K562 (cell line): ENCODE measurements at regions not wholly inside any gene's neighbourhood (a gene's known extent, or its start where the extent isn't known, plus 50 kb on each side); places are given as distances from the start of the nearest gene placed in this dataset.

Source experiments
- ATAC-seq: fragments of 200-7000 bp; cut with Tn5 transposase; 3 replicates; pipeline ENCODE4 v1.9.1; 2020; ENCODE audit warnings: moderate library complexity
- BruUV-seq: library from RNA; stranded (reverse); fragments of 400-500 nt; replicated peaks from 2 replicates; lab custom pipeline; 2021; lab: Mats Ljungman, UMichigan
- CTCF ChIA-PET: fragments of 300-600 bp; formaldehyde crosslinking; extraction: SDS; loops from one replicate; lab custom pipeline; 2021; ENCODE audit warnings: low intra/inter-chr PET ratio; lab: Yijun Ruan, JAX
- POLR2A ChIA-PET: fragments of 300-600, 350-650 bp; sonication (Branson Sonifier 250); formaldehyde crosslinking; extraction: SDS; loops from one replicate; lab custom pipeline; 2021; ENCODE audit warnings: antibody characterized with exemption, inconsistent platforms; lab: Yijun Ruan, JAX
- DNase-seq, 4 experiments: peaks; one replicate each; pipeline versions ENCODE4 v3.0.0 to v3.0.0-alpha.2; 2011 to 2018; ENCODE audit warnings: low spot score in 3 of 4, mixed read lengths in 3 of 4; ENCODE audit errors: extremely low read depth in 1 of 4
- FAIRE-seq: peaks from 2 replicates; lab custom pipeline; 2011; peaks lifted over from hg19 to GRCh38; lab: Jason Lieb, UNC
- H2AFZ ChIP-seq: 2 replicates; pipeline ENCODE4 v1.6.0; 2011; ENCODE audit warnings: low read depth, low read length, control low read depth, inconsistent platforms
- H3K27ac ChIP-seq: fragments of 200-600 bp; 3 replicates; pipeline ENCODE4 v1.8.0; 2011; ENCODE audit warnings: low read depth, mild to moderate bottlenecking, control low read depth, inconsistent platforms, low read length, moderate library complexity, mixed read lengths; ENCODE audit errors: extremely low read depth
- H3K27me3 ChIP-seq, 2 experiments: fragments of 300-600 bp in 1 of 2; 2 replicates in 1 of 2; 3 replicates in 1 of 2; pipeline versions ENCODE4 v1.6.0 to v1.8.0; 2011; ENCODE audit warnings: inconsistent platforms in 2 of 2, low read length in 2 of 2, mild to moderate bottlenecking in 1 of 2, mixed read lengths in 1 of 2, moderate library complexity in 1 of 2; ENCODE audit not compliant: control insufficient read depth in 2 of 2, insufficient read depth in 2 of 2
- H3K36me3 ChIP-seq: fragments of 300-600 bp; 3 replicates; pipeline ENCODE4 v1.8.0; 2011; ENCODE audit warnings: mild to moderate bottlenecking, low read length, inconsistent platforms; ENCODE audit not compliant: control insufficient read depth, insufficient read depth
- H3K4me1 ChIP-seq, 2 experiments: fragments of 200-600 bp in 1 of 2; replicated peaks in 1 of 2; 2 replicates in 1 of 2; 3 replicates in 1 of 2; pipeline versions ENCODE4 v1.5.1 to v1.8.0; 2011; ENCODE audit warnings: inconsistent platforms in 2 of 2, low read length in 2 of 2, mild to moderate bottlenecking in 1 of 2, mixed read lengths in 1 of 2, moderate library complexity in 1 of 2; ENCODE audit not compliant: control insufficient read depth in 2 of 2, insufficient read depth in 2 of 2
- H3K4me2 ChIP-seq: 2 replicates; pipeline ENCODE4 v1.6.1; 2011; ENCODE audit warnings: low read length, control low read depth, inconsistent platforms, mixed read lengths; ENCODE audit not compliant: insufficient read depth
- H3K4me3 ChIP-seq: fragments of 200-600 bp; sonication (generic), shearing (Covaris generic); 2 replicates; pipeline ENCODE4 v1.5.1; 2016; ENCODE audit warnings: control low read depth, inconsistent platforms
- H3K79me2 ChIP-seq: fragments of 200-600 bp; 3 replicates; pipeline ENCODE4 v1.8.0; 2011; ENCODE audit warnings: low read length, inconsistent platforms; ENCODE audit not compliant: control insufficient read depth, insufficient read depth
- H3K9ac ChIP-seq, 2 experiments: 2 replicates each; pipeline versions ENCODE4 v1.6.0 to v1.6.1; 2011; ENCODE audit warnings: low read depth in 2 of 2, low read length in 2 of 2, control low read depth in 1 of 2, inconsistent platforms in 1 of 2, mild to moderate bottlenecking in 1 of 2, mixed read lengths in 1 of 2; ENCODE audit not compliant: insufficient read depth in 1 of 2
- H3K9me1 ChIP-seq: one replicate; pipeline ENCODE4 v1.6.0; 2011; ENCODE audit warnings: inconsistent platforms, mild to moderate bottlenecking, low read length, moderate library complexity; ENCODE audit not compliant: control insufficient read depth, insufficient read depth
- H3K9me3 ChIP-seq: replicated peaks from 2 replicates; pipeline ENCODE4 v1.5.1; 2011; ENCODE audit warnings: low read depth, low read length, inconsistent platforms; ENCODE audit not compliant: control insufficient read depth, insufficient read depth
- H4K20me1 ChIP-seq: replicated peaks from 2 replicates; pipeline ENCODE4 v1.6.1; 2011; ENCODE audit warnings: low read length, inconsistent platforms, mixed read lengths; ENCODE audit not compliant: control insufficient read depth, insufficient read depth
- HMBOX1 ChIP-seq: sonication (generic); IDR thresholded peaks from 2 replicates; pipeline ENCODE4 v1.6.1; 2016
- RFX7 ChIP-seq: fragments of 250-450 bp; sonication (Bioruptor Pico); IDR thresholded peaks from 2 replicates; pipeline ENCODE4 v1.5.1; 2021; ENCODE audit warnings: mild to moderate bottlenecking
- TAF1 ChIP-seq: IDR thresholded peaks from 2 replicates; pipeline ENCODE4 v1.6.1; 2011; ENCODE audit warnings: mild to moderate bottlenecking, low read length, moderate library complexity; ENCODE audit not compliant: insufficient read depth, control insufficient read depth, severe bottlenecking; ENCODE audit errors: extremely low read depth
- ZBTB11 ChIP-seq, 3 experiments: fragments of 200-800 bp in 1 of 3; fragments of 250-450 bp in 1 of 3; fragments of 450-650 bp in 1 of 3; sonication (Bioruptor Pico) in 1 of 3; sonication (Bioruptor generic) in 1 of 3; formaldehyde crosslinking in 1 of 3; IDR thresholded peaks; 2 replicates each; pipeline versions ENCODE4 v1.6.1 to v1.8.0; 2016 to 2022; ENCODE audit warnings: mild to moderate bottlenecking in 2 of 3, missing genetic modification characterization in 2 of 3, missing compliant biosample characterization in 1 of 3, moderate library complexity in 1 of 3
- ZNF431 ChIP-seq: sonication (generic); formaldehyde crosslinking; IDR thresholded peaks from 2 replicates; pipeline ENCODE4 v1.8.0; 2022; ENCODE audit warnings: mild to moderate bottlenecking, missing genetic modification reagents
- WGBS: fragments of 100-300 bp; shearing (Covaris generic); methylation state at CpG from one replicate; pipeline ENCODE4 v1.1.6; 2016; ENCODE audit warnings: low coverage, mixed read lengths; ENCODE audit not compliant: insufficient coverage; ENCODE audit errors: missing lambda C conversion rate; 5-methylcytosine and 5-hydroxymethylcytosine counted together
- in situ Hi-C: fragments of 300-500 bp; cut with MboI; formaldehyde crosslinking; loops from 4 replicates; pipeline ENCODE4 v1.15.0; 2018; ENCODE audit warnings: inconsistent platforms, mixed read lengths
- intact Hi-C: fragments of 100-400 bp; cut with micrococcal nuclease; formaldehyde crosslinking; loops from 2 replicates; pipeline ENCODE4 v1.14.2; 2022

DNA sequence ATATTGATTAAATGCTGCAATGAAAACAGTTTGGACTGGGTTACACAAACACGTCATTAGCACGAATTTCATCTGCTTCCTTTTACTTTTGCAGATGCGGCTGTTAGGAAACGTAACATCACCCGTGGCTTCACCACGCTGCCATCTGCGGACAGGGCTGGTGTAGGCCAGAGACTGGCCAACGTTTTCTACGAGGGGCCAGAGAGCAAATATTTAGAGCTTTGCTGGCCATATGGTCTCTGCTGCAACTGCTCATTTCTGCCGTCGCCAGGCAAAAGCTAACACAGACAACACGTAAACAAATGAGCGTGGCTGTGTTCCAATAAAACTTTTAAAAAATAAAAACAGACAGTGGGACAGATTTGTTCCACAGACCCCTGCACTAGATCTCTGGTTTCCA is 96.6 kb downstream of the ENGASE start:
- TF ChIP-seq ZNF431 (CRISPR knock-in tag) (no peak), RFX7 (CRISPR knock-in tag) (no peak), HMBOX1 (no peak), TAF1 (no peak), ZBTB11 (CRISPR knock-in tag; IDR thresholded peaks at IDR 0.05) (no peak)
- TF ChIP-seq, all 486 proteins: peak for 0
- Histone ChIP-seq H3K4me2 (no peak overlapping the region), H3K9ac (no peak overlapping the region), H3K4me1 (no peaks in the 10 kb centered on the region), H3K27me3 (peaks cover 24 to 83% of the 10 kb centered on the region in 2 experiments; a peak in 4 of 5 replicates), H2AFZ (no peak overlapping the region), H3K36me3 (no peaks in the 10 kb centered on the region), H3K79me2 (no peaks in the 10 kb centered on the region), H3K4me3 (no peak overlapping the region), H3K9me3 (no peaks in the 10 kb centered on the region), H3K27ac (no peak overlapping the region), H4K20me1 (peaks cover 16% of the 10 kb centered on the region), H3K9me1 (no peaks in the 10 kb centered on the region)
- 3% methylated on average over 13 of the region's 13 CpGs for WGBS
- no TSS peak for BruUV-seq
- intact Hi-C loops, result no loop called here
- ATAC-seq (no peak), FAIRE-seq (no peak), DNase-seq (no peak)
- ChIA-PET POLR2A (interaction anchor here (1.0 kb wide), 1 partner anchor 88 kb away, joined by 4 read pairs; no protein-coding TSS in a partner anchor), CTCF (no interaction called here)
- in situ Hi-C loops, result no loop called here
